Stimulated activated CD4-positive, alpha-beta T cell treated with anti-CD3 and anti-CD28 coated beads, Interleukin-4, amount 100 ng/mL, for 24 hours (primary cell): ENCODE measurements at regions not wholly inside any gene's neighbourhood (a gene's known extent, or its start where the extent isn't known, plus 50 kb on each side); places are given as distances from the start of the nearest gene placed in this dataset.

ENCODE experiments used
- DNase-seq: peaks from one replicate; pipeline ENCODE4 v3.0.0-alpha.2; 2020

GRCh38 chr16:86683441-86684194 lies 105.3 kb downstream of the FOXL1 start:
- DNase-seq: no peak

DNA sequence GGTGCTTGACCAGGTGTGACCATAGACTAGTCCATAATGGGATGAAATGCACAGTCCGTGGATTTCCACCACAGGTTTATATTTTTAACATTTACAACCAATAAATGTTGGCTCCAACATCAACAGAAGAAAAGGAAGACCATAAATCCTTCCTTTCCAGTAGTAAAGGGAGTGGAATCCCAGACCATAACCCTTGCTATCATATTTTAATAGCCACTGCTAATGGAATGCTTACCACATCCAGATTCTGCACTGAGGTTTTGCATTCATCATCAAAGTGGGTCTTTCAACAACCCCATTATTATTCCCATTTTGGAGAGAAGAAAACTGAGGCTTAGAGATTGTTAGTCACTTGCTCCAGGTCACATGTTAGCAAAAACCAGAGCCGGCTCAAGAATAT lies 106.7 kb downstream of the FOXL1 start:
- DNase-seq: no peak

GRCh38 chr16:86690970-86691369 lies 112.6 kb downstream of the FOXL1 start:
- DNase-seq: no peak

GRCh38 chr16:86692426-86692825 lies 114.1 kb downstream of the FOXL1 start:
- DNase-seq: no peak

DNA sequence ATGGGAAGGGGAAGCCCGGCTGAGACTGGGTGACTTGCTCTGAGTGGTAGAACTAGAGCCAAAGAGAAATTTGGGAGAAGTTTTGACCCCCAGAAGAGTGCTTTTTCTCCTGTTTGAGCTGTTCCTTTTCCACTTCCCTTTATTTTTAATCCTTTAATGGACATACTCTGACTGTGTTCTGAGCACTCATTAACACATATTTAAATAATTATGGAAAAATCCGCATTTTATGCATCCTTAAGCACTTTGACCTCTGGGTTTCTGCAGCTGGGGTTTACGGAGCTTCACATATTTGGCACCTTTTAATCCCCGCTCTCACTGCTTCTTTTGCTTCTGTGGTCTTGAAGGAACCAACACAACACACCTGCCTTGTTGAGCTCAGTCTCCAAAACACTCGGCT lies 114.7 kb downstream of the FOXL1 start:
- no peak for DNase-seq

DNA sequence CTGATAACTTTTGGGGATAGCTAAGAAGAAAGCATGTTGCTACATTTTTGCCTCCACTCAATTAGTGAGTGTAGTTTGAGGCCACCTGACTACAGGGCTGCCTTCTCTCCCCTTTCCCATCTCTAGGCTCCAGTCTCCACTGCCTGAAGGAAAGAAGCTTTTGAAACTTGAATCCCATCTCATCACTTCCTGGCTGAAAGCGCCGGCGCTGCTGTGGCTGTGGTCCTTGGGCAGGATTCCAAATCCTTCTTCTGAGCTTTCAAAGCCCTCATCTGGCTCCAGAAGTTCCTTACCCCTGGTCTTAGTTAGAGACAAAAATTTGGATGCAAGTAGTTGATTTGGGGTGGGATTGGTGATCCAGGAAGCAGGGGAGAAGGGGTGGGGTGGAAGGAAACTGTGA lies 119.4 kb downstream of the FOXL1 start:
- no peak for DNase-seq

DNA sequence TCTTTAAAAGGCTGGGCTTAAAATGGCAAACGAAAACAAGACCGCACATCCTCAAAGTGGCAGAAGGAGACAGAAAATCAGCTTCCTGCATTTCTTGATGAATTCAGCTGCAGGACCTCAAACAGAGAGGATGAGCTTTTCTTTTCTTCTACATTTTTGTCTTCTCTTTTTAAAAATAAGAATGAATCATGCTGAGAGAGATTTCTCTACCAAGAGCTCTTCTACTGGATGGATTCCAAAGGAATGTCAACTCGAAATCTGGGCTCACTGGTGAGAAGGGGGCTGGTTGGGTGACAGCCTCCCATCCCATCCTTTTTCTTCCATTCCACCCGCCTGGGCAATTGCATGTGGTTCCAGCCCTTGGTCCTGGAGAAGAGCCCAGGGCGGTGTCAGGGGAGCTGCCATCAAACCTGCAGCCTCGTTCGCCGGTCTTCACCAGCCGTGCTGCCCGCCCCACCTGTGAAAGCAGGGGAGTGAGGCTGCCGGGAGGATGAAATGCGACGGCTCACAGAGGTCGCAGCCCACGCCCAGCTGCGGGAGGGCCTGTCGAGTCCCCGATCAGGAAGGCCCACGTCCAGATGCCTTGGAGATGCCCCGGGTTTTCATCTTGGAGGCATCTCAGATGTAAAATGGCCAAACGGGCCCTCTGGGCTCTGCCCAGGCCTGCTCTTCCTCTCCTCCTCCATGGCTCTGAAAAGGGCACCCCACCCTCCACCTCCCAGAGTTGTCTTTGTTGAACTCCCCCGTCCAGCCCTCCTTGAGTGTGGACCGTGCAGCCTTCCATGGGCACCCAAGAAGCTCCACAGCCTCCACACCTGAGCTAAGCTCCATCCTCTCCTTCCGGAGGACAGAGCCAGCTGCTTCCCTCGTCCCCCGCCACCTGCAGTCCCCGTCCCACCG lies 121.9 kb downstream of the FOXL1 start:
- DNase-seq: no peak

- DNase-seq: no peak
These were observed 123.1 kb downstream of the FOXL1 start for GRCh38 chr16:86701286-86701975.

GRCh38 chr16:86702824-86703588 lies 124.7 kb downstream of the FOXL1 start:
- DNase-seq: no peak

- DNase-seq: no peak
These were observed 126.2 kb downstream of the FOXL1 start for GRCh38 chr16:86704516-86704915.

DNA sequence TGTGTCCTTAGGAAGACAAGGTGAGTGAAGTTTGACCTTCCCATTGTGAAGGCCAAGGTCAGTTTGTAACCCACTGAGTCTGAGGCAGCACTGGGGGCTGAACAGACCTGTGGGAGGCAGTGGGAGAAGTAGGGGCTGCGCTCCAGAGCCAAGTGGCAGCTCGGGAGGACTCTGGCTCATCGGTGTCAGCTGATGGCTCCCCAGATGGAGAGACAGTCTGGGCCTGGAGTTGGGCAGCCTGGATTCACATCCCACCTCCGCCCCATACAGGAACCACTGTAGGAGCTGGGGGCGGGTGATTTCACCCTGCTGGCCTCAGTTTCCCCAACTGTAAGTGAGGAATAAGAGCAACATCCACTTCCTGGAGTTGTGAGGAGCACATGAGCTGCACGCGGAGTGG lies 128.4 kb downstream of the FOXL1 start:
- no peak for DNase-seq

DNA sequence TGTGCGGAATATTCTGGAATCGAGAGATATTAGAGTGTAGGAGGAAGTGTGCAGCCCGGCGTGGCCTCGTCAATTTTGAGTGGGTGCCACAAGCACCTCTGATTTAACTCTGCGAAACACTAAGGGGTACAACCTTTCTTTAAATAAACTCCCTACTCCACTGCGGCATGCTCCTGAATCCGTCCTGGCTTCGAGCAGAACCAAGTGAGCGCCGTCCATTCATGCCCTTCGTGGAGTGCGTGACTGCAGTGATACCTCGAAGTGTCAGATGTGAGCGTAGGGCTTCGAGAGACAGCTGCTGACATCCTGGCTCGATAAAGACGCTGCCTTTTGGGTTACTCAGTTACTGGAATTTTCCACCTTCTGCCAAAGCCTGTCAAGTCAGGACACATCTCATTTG lies 128.8 kb downstream of the FOXL1 start:
- DNase-seq: no peak

DNA sequence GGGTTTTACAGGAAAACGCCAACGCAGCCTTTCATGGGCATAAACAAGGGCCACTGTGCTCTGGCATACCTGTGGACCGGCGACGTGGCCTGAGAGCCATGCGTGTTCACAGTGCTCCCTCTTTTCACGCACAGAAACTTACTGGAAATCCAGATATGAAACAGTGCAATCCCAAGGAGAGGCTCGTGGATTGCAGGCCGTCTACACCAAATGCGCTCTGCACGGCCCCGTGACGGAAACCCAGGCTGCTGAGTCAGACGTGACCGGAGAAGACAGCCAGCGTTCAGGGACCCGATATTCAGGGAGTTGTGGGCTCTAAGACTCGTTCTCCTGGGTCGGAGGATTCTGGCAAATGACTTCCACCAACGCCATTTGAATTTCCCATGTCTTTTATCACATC lies 129.2 kb downstream of the FOXL1 start:
- no peak for DNase-seq

- no peak for DNase-seq
These were observed 130.1 kb downstream of the FOXL1 start for GRCh38 chr16:86708431-86708830.

DNA sequence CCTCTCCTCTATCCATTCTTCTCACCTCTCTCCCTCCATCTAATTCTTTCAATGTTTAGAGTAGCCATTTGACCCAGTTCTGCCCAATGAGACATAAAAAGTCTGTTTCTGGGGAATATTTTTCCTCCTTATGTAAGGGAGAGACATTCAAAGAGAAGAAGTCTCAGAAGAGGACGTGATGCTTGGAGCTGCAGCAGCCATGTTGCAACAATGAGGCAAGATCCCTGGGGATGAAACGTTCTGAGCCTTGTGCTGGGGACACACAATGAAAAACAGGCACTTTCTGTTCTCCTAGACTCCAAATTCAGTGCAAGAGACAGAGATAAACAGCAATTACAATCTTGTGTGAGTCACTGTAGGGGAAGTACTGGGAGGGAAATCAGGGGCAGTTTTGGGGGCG lies 130.8 kb downstream of the FOXL1 start:
- DNase-seq: no peak

- DNase-seq: no peak
These were observed 131.7 kb downstream of the FOXL1 start for GRCh38 chr16:86709902-86710601.

DNA sequence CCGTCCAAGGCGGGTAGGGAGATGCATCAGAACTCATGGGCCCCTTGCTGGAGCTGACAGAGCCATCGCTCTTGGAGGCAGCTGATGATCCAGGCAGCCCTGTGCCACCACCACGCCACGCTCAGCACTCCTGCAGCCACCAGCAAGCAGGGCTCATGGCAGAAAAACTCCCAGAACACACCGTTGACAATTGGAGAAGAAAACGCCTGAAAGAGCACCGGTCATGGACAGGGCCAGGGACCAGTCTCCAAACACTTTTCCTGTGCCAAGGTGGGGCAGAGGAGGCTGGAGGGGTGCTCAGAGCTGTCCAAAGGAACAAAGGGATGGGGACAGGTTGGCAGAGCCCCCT lies 132.2 kb downstream of the FOXL1 start:
- no peak for DNase-seq

DNA sequence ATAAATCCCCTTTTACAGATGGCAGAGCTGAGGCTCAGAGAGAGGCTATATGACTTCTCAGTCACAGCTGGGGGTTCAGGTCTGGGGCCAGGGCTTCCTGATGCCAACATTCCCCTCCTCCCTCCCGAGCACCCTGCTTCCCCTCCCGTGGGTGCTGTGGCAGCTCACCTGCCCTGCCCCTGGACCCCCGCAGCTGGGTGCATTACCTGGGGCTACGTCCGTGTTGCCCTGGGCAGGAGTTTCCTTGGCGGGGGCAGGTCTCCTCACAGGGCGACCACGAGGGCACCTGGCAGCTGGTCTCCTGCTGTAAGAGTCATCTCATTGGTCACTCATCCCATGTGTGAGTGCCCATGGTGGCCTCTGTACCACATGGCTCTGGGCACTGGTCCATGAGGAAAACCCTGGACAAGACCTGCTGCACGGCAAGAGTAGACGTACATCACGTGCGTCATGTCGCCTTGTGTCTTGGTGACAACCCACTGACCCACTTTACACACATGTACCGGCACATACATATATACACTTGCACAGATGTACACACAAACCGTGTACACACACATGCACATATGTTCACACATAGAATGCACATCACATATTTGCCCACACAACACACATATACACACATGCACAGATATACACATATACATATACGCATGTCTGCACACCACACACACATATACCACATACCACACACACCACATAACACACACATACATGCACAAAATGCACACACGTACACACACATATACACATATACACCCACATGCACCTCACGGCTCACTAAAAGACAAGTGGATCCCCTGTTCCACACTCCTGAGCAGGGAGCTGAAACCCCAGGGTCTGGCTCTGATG lies 134.0 kb downstream of the FOXL1 start:
- DNase-seq: no peak

GRCh38 chr16:86713021-86713631 lies 134.8 kb downstream of the FOXL1 start:
- DNase-seq: no peak

GRCh38 chr16:86714166-86714565 lies 135.8 kb downstream of the FOXL1 start:
- DNase-seq: no peak

- DNase-seq: no peak
These were observed 138.3 kb downstream of the FOXL1 start for GRCh38 chr16:86716649-86717048.
